ENCODE measurements at regions not wholly inside any gene's neighbourhood (a gene's known extent, or its start where the extent isn't known, plus 50 kb on each side); places are given as distances from the start of the nearest gene placed in this dataset.

GRCh38 chr1:223462047-223462630 lies 68.9 kb downstream of the CCDC185 start:
- Histone ChIP-seq H3K4me3 (ENCODE audit: low read depth, low read length) (no peak overlapping the region), H3K27me3 (ENCODE audit: control insufficient read depth, insufficient read depth, low read length) (no peaks in the 10 kb centered on the region), H3K36me3 (ENCODE audit: control insufficient read depth, insufficient read depth, low read length) (no peaks in the 10 kb centered on the region)
- DNase-seq (ENCODE audit: low read depth) (no peak), FAIRE-seq (no peak)
- no peak for TF ChIP-seq CTCF (IDR thresholded peaks at IDR 0.05; ENCODE audit: insufficient read depth, low read length, severe bottlenecking)

- DNase-seq (ENCODE audit: low read depth) (no peak), FAIRE-seq (no peak)
- Histone ChIP-seq H3K27me3 (ENCODE audit: control insufficient read depth, insufficient read depth, low read length) (no peaks in the 10 kb centered on the region), H3K4me3 (ENCODE audit: low read depth, low read length) (no peak overlapping the region), H3K36me3 (ENCODE audit: control insufficient read depth, insufficient read depth, low read length) (no peaks in the 10 kb centered on the region)
- no peak for TF ChIP-seq CTCF (IDR thresholded peaks at IDR 0.05; ENCODE audit: insufficient read depth, low read length, severe bottlenecking)
Measured at GRCh38 chr1:223462866-223463404, 69.7 kb downstream of the CCDC185 start.

GRCh38 chr1:223466151-223466550 lies 72.9 kb downstream of the CCDC185 start:
- DNase-seq (ENCODE audit: low read depth) (no peak), FAIRE-seq (no peak)
- no peak for TF ChIP-seq CTCF (IDR thresholded peaks at IDR 0.05; ENCODE audit: insufficient read depth, low read length, severe bottlenecking)
- no peaks in the 10 kb centered on the region for H3K36me3 ChIP-seq (ENCODE audit: control insufficient read depth, insufficient read depth, low read length)
- H3K27me3 ChIP-seq (ENCODE audit: control insufficient read depth, insufficient read depth, low read length) = no peaks in the 10 kb centered on the region
- no peak overlapping the region for H3K4me3 ChIP-seq (ENCODE audit: low read depth, low read length)

GRCh38 chr1:223471566-223471965 lies 78.4 kb downstream of the CCDC185 start:
- Histone ChIP-seq H3K36me3 (ENCODE audit: control insufficient read depth, insufficient read depth, low read length) (no peaks in the 10 kb centered on the region), H3K4me3 (ENCODE audit: low read depth, low read length) (no peak overlapping the region), H3K27me3 (ENCODE audit: control insufficient read depth, insufficient read depth, low read length) (peaks cover 3% of the 10 kb centered on the region)
- DNase-seq (ENCODE audit: low read depth) = no peak
- no peak for TF ChIP-seq CTCF (IDR thresholded peaks at IDR 0.05; ENCODE audit: insufficient read depth, low read length, severe bottlenecking)
- no peak for FAIRE-seq

GRCh38 chr1:223472057-223472456 lies 78.8 kb downstream of the CCDC185 start:
- TF ChIP-seq CTCF (IDR thresholded peaks at IDR 0.05; ENCODE audit: insufficient read depth, low read length, severe bottlenecking) = no peak
- DNase-seq (ENCODE audit: low read depth) = no peak
- FAIRE-seq = no peak
- Histone ChIP-seq H3K4me3 (ENCODE audit: low read depth, low read length) (no peak overlapping the region), H3K27me3 (ENCODE audit: control insufficient read depth, insufficient read depth, low read length) (peaks cover 3% of the 10 kb centered on the region), H3K36me3 (ENCODE audit: control insufficient read depth, insufficient read depth, low read length) (no peaks in the 10 kb centered on the region)

Measured in bronchial epithelial cell (primary cell).